Ishikawa (cell line): ENCODE measurements at regions not wholly inside any gene's neighbourhood (a gene's known extent, or its start where the extent isn't known, plus 50 kb on each side); places are given as distances from the start of the nearest gene placed in this dataset.

Experiments
- CEBPB ChIP-seq: IDR thresholded peaks from 2 replicates; pipeline ENCODE4 v1.6.1; 2012
- CREB1 ChIP-seq: IDR thresholded peaks from 2 replicates; pipeline ENCODE4 v1.6.1; 2012; ENCODE audit warnings: low read depth
- EGR1 ChIP-seq: IDR thresholded peaks from 2 replicates; pipeline ENCODE4 v1.6.1; 2012
- EP300 ChIP-seq: IDR thresholded peaks from 2 replicates; pipeline ENCODE4 v1.6.1; 2012; ENCODE audit warnings: borderline replicate concordance
- FOXM1 ChIP-seq: IDR thresholded peaks from 2 replicates; pipeline ENCODE4 v1.6.1; 2012; ENCODE audit warnings: low read depth, borderline replicate concordance
- NFIC ChIP-seq: IDR thresholded peaks from 2 replicates; pipeline ENCODE4 v1.6.1; 2012
- RAD21 ChIP-seq: IDR thresholded peaks from 2 replicates; pipeline ENCODE4 v1.6.1; 2012; ENCODE audit warnings: low read depth
- TAF1 ChIP-seq: IDR thresholded peaks from 2 replicates; pipeline ENCODE4 v1.6.1; 2012; ENCODE audit warnings: low read depth, mild to moderate bottlenecking
- TCF12 ChIP-seq: IDR thresholded peaks from 2 replicates; pipeline ENCODE4 v1.6.1; 2012; ENCODE audit warnings: low read depth
- TEAD4 ChIP-seq: IDR thresholded peaks from 2 replicates; pipeline ENCODE4 v1.6.1; 2012
- USF1 ChIP-seq: IDR thresholded peaks from 2 replicates; pipeline ENCODE4 v1.6.1; 2012
- YY1 ChIP-seq: IDR thresholded peaks from 2 replicates; pipeline ENCODE4 v1.6.1; 2012; ENCODE audit warnings: low read depth
- ZBTB7A ChIP-seq: IDR thresholded peaks from 2 replicates; pipeline ENCODE4 v1.6.1; 2012; ENCODE audit warnings: low read depth
- TF ChIP-seq, protein P1 (sequence below): IDR thresholded peaks from 2 replicates; pipeline ENCODE4 v1.6.1; 2012; ENCODE audit warnings: low read depth, mild to moderate bottlenecking
- TF ChIP-seq, protein P2 (sequence below): IDR thresholded peaks from 2 replicates; pipeline ENCODE4 v1.6.1; 2012

- TF ChIP-seq EGR1 (no peak), USF1 (no peak), TAF1 (no peak), YY1 (no peak), CEBPB (no peak), EP300 (no peak), NFIC (no peak), CREB1 (no peak), FOXM1 (no peak), ZBTB7A (no peak), TCF12 (no peak), RAD21 (no peak), TEAD4 (no peak)
- TF ChIP-seq, protein P1, sequence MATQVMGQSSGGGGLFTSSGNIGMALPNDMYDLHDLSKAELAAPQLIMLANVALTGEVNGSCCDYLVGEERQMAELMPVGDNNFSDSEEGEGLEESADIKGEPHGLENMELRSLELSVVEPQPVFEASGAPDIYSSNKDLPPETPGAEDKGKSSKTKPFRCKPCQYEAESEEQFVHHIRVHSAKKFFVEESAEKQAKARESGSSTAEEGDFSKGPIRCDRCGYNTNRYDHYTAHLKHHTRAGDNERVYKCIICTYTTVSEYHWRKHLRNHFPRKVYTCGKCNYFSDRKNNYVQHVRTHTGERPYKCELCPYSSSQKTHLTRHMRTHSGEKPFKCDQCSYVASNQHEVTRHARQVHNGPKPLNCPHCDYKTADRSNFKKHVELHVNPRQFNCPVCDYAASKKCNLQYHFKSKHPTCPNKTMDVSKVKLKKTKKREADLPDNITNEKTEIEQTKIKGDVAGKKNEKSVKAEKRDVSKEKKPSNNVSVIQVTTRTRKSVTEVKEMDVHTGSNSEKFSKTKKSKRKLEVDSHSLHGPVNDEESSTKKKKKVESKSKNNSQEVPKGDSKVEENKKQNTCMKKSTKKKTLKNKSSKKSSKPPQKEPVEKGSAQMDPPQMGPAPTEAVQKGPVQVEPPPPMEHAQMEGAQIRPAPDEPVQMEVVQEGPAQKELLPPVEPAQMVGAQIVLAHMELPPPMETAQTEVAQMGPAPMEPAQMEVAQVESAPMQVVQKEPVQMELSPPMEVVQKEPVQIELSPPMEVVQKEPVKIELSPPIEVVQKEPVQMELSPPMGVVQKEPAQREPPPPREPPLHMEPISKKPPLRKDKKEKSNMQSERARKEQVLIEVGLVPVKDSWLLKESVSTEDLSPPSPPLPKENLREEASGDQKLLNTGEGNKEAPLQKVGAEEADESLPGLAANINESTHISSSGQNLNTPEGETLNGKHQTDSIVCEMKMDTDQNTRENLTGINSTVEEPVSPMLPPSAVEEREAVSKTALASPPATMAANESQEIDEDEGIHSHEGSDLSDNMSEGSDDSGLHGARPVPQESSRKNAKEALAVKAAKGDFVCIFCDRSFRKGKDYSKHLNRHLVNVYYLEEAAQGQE = no peak
- TF ChIP-seq, protein P2, sequence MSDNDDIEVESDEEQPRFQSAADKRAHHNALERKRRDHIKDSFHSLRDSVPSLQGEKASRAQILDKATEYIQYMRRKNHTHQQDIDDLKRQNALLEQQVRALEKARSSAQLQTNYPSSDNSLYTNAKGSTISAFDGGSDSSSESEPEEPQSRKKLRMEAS = no peak
These were observed 52.5 kb upstream of the ZNF648 start for GRCh38 chr1:182113879-182114626.

DNA sequence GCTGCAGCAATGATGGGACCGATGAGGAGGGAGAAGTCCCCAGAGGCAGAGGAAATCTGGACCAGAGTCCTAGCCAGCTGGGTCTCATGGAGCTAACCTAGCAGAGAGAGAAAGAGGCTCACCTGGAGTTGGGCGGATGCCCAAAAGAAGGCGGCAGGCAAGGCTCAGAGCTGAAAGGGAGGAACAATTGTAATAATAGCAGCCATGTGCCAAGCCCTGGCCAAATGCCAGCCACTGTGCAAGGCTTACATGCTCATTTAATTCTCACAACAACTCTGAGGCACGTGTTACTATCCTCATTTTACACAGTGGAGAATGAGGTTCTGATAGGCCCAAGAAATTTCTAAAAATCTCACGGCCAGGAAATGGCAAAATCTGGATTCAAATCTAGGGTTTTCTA is 50.0 kb upstream of the ZNF648 start:
- TF ChIP-seq EP300 (peak; percentile 38; the same call in 1 of the 2 replicates), YY1 (no peak), TAF1 (no peak), FOXM1 (no peak), NFIC (peak; percentile 91), CEBPB (no peak), TCF12 (no peak), RAD21 (no peak), USF1 (peak; percentile 68), EGR1 (no peak), TEAD4 (no peak), CREB1 (no peak), ZBTB7A (no peak)
- TF ChIP-seq, protein P1 = no peak
- TF ChIP-seq, protein P2 = peak; percentile 90
